ENCODE measurements at regions not wholly inside any gene's neighbourhood (a gene's known extent, or its start where the extent isn't known, plus 50 kb on each side); places are given as distances from the start of the nearest gene placed in this dataset.
A peak's percentile ranks its signal among the peaks of the same experiment; 100 is the strongest.

DNA sequence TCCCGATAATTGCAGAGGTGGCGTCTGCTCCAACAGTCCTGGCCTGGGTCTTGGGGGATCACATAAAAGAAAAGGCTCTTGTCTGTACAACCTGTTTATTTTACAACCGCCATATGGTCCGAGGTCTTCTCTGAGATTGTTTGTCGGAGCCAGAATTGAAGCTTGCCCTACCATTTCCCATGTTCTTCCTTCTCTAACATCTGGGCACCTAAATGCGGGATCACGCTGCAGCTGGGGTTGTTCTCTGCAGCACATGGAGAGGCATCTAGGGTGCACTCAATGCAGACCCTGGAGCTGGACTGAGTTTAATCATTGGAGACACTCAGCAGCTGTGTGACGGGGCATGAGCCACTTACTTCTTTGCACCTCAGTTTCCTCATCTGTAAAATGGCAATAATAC is 107.7 kb downstream of the ACKR3 start:
- Mint-ChIP-seq H3K27ac (no peak overlapping the region), H3K4me3 (no peak overlapping the region), H3K9me3 (peaks cover 5% of the 10 kb centered on the region), H3K27me3 (ENCODE audit: insufficient read depth) (peaks cover 17% of the 10 kb centered on the region; the same call in 1 of the 2 replicates), H3K36me3 (ENCODE audit: low read depth) (peaks cover 5% of the 10 kb centered on the region), H3K4me1 (ENCODE audit: low read depth) (peaks cover 28% of the 10 kb centered on the region)
- TF ChIP-seq, protein P1, sequence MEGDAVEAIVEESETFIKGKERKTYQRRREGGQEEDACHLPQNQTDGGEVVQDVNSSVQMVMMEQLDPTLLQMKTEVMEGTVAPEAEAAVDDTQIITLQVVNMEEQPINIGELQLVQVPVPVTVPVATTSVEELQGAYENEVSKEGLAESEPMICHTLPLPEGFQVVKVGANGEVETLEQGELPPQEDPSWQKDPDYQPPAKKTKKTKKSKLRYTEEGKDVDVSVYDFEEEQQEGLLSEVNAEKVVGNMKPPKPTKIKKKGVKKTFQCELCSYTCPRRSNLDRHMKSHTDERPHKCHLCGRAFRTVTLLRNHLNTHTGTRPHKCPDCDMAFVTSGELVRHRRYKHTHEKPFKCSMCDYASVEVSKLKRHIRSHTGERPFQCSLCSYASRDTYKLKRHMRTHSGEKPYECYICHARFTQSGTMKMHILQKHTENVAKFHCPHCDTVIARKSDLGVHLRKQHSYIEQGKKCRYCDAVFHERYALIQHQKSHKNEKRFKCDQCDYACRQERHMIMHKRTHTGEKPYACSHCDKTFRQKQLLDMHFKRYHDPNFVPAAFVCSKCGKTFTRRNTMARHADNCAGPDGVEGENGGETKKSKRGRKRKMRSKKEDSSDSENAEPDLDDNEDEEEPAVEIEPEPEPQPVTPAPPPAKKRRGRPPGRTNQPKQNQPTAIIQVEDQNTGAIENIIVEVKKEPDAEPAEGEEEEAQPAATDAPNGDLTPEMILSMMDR (IDR thresholded peaks at IDR 0.05): no peak
- DNase-seq: no peak

DNA sequence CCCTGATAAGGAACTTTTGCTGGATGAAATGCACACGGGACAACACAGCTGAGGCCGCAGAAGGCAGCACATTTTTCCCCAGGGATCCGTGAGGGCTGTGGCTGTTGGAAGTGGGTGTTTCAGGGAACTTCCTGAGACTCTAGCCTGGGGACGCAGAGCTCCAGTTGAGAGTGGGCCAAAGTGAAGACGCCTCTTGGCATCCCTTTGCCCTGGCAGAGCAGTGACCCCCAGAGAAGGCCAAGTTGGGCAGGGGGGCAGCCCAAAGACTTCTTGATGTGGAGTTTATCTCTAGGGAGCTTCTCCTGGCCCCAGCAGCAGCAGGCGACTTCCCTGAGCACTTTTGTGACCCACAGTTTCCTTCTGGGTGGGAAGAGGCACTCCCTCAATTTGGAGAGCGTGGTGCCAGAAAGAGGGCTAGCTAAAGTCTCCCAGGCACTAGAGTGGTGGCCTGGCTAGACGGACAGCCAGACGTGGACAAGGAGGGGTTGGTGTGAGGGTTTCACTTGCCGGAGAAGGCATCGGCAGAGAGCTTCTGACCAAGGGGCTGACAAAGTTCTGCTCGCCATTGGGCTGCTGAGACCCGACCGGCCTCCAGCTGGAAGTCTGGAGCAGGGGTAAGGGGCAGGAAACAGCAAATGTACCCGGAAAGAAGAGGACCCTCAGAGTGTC is 108.8 kb downstream of the ACKR3 start:
- Mint-ChIP-seq H3K4me1 (ENCODE audit: low read depth) (peaks cover 28% of the 10 kb centered on the region), H3K4me3 (no peak overlapping the region), H3K9me3 (no peaks in the 10 kb centered on the region; the same call in 1 of the 2 replicates), H3K27ac (no peak overlapping the region), H3K36me3 (ENCODE audit: low read depth) (peaks cover 5% of the 10 kb centered on the region), H3K27me3 (ENCODE audit: insufficient read depth) (peaks cover 21% of the 10 kb centered on the region; the same call in 1 of the 2 replicates)
- TF ChIP-seq, protein P1 (IDR thresholded peaks at IDR 0.05): no peak
- DNase-seq: no peak

DNA sequence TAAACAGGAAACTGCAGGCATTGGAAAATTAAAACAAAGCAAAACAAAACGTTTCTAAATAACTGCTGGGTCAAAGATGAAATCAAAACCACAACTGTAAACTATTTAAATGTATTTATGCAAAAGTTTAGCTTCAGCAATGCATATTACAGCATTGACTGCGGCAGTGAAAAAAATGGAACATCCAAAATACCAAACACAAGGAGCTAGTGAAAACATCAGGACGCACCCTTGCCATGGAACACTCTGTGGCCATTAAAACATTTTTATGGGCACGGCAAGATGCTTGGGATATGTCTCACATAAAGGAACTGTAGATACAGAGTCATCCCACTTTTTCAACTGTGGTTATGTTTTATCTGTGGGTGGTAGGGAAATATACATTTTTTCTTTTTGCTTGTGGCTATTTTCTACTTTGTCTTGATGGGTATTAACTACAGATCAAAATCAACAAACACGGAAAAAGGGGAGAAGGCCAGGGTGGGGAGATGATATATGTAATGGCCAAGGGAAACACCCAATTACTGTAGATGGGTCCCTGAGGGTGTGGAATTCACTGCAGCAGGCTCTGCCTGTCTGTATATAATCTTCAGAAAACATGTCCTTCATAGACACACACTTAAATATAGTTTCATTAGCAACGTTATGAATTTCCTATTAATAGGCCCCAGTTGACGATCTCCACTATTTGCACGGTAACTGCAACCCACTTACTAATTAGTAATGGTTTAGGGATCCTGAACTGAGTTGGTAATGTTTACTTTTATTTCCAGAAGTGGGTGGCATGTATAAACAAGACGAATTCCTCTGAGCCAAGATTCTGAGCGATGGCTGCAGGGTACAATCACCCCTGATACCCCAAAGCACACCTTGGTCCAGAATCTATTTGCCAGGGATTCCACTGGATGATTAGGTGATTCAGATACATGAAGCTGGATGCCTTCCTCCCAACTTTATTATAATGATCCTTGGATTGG is 110.5 kb downstream of the ACKR3 start:
- H3K27ac Mint-ChIP-seq: peak overlapping the region; percentile 25; the same call in 1 of the 2 replicates
- peaks cover 21% of the 10 kb centered on the region; the same call in 1 of the 2 replicates for H3K27me3 Mint-ChIP-seq (ENCODE audit: insufficient read depth)
- peak; percentile 87 for DNase-seq
- H3K4me1 Mint-ChIP-seq (ENCODE audit: low read depth): peaks cover 24% of the 10 kb centered on the region
- H3K4me3 Mint-ChIP-seq: 0 out of 2 replicates have a peak overlapping the region, but pooled peaks have one; percentile 16
- peaks cover 5% of the 10 kb centered on the region; the same call in 1 of the 2 replicates for H3K9me3 Mint-ChIP-seq
- TF ChIP-seq, protein P1 (IDR thresholded peaks at IDR 0.05): no peak
- peaks cover 5% of the 10 kb centered on the region for H3K36me3 Mint-ChIP-seq (ENCODE audit: low read depth)

DNA sequence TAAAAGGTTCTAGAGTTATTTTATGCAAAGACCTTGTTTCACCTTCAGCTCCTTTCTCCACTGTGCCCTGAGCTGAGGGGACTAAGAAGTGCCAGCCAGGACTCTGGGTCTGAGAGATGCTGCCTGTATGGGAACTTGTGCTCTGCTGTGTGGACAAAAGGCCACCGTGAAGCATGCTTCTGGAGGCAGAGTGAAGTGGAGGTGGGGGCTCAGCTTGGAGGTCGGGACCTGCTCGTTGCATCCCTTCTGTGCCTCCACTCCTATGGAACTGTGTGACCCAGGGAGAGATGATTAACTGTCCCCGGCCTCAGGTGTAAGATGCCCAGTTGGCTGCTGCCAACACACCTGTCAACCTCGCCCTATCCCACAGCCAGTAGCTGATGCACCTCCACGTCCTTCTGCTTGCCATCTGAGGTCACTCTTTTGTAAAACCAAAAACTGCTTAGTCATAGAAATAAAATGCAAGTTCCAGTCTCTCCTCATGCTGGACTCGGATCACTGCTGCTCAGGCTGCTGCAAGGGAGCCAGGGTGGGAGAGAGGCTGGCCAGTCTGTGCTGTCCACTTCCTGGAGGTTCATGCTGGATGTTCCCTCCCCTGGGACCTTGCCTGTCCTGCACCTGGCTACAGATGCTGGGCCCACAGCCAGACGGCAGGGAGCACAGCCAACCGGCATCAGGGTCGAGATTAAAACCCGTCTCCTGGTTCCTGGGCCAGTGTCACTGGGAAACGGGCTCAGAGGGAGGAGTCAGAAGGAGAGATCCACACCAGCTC is 113.2 kb downstream of the ACKR3 start:
- no peak for DNase-seq
- TF ChIP-seq, protein P1 (IDR thresholded peaks at IDR 0.05): no peak
- no peaks in the 10 kb centered on the region for H3K36me3 Mint-ChIP-seq (ENCODE audit: low read depth)
- no peak overlapping the region for H3K27ac Mint-ChIP-seq
- peaks cover 19% of the 10 kb centered on the region for H3K4me1 Mint-ChIP-seq (ENCODE audit: low read depth)
- peaks cover 5% of the 10 kb centered on the region; the same call in 1 of the 2 replicates for H3K9me3 Mint-ChIP-seq
- peaks cover 13% of the 10 kb centered on the region for H3K27me3 Mint-ChIP-seq (ENCODE audit: insufficient read depth)
- no peak overlapping the region for H3K4me3 Mint-ChIP-seq

All from HFFc6 (cell line).